Activated CD8-positive, alpha-beta T cell treated with anti-CD3 and anti-CD28 coated beads for 36 hours (primary cell): ENCODE measurements at regions not wholly inside any gene's neighbourhood (a gene's known extent, or its start where the extent isn't known, plus 50 kb on each side); places are given as distances from the start of the nearest gene placed in this dataset.

Source experiments
- ATAC-seq: fragments of 200-7000 bp; cut with Tn5 transposase; one replicate; pipeline ENCODE4 v1.10.0; 2021; ENCODE audit warnings: mild to moderate bottlenecking, moderate library complexity
- CTCF ChIA-PET: fragments of 350-600 bp; sonication (Branson Sonifier 250); formaldehyde crosslinking; loops from one replicate; lab custom pipeline; 2021; ENCODE audit warnings: antibody characterized with exemption; lab: Charles Lee
- POLR2A ChIA-PET: fragments of 350-600 bp; sonication (Branson Sonifier 250); formaldehyde crosslinking; loops from one replicate; lab custom pipeline; 2021; ENCODE audit warnings: antibody characterized with exemption; lab: Charles Lee
- DNase-seq: peaks from one replicate; pipeline ENCODE4 v3.0.0-alpha.2; 2020
- H3K27ac Mint-ChIP-seq: one replicate; pipeline ENCODE4 v1.8.0; 2021; ENCODE audit warnings: mild to moderate bottlenecking, mixed read lengths
- H3K27me3 Mint-ChIP-seq: one replicate; pipeline ENCODE4 v1.8.0; 2021; ENCODE audit warnings: mixed read lengths
- H3K36me3 Mint-ChIP-seq: one replicate; pipeline ENCODE4 v1.8.0; 2021; ENCODE audit warnings: low read depth, mixed read lengths
- H3K4me1 Mint-ChIP-seq: one replicate; pipeline ENCODE4 v1.8.0; 2021; ENCODE audit warnings: low read depth, mixed read lengths
- H3K4me3 Mint-ChIP-seq: one replicate; pipeline ENCODE4 v1.8.0; 2021; ENCODE audit warnings: mild to moderate bottlenecking, moderate library complexity, mixed read lengths
- H3K9me3 Mint-ChIP-seq: one replicate; pipeline ENCODE4 v1.8.0; 2021; ENCODE audit warnings: mixed read lengths
- CTCF ChIP-seq: fragments of 200-600 bp; IDR thresholded peaks from one replicate; pipeline ENCODE4 v1.8.0; 2022; ENCODE audit warnings: antibody characterized with exemption, mild to moderate bottlenecking
- intact Hi-C: fragments of 100-400 bp; cut with micrococcal nuclease; formaldehyde crosslinking; loops from one replicate; pipeline ENCODE4 v1.10.0; 2022

- ATAC-seq (no peak), DNase-seq (no peak)
- ChIA-PET POLR2A (no interaction called here), CTCF (no interaction called here)
- H3K27ac Mint-ChIP-seq, result no peak overlapping the region
- no peaks in the 10 kb centered on the region for H3K27me3 Mint-ChIP-seq
- H3K9me3 Mint-ChIP-seq, result no peaks in the 10 kb centered on the region
- intact Hi-C loops, result no loop called here
- no peak for TF ChIP-seq CTCF
- H3K36me3 Mint-ChIP-seq, result no peaks in the 10 kb centered on the region
- H3K4me1 Mint-ChIP-seq, result no peaks in the 10 kb centered on the region
- no peak overlapping the region for H3K4me3 Mint-ChIP-seq
Measured at GRCh38 chr2:220833446-220833845, 738.7 kb downstream of the EPHA4 start.

- no peak for TF ChIP-seq CTCF
- H3K9me3 Mint-ChIP-seq, result no peaks in the 10 kb centered on the region
- ChIA-PET CTCF (no interaction called here), POLR2A (no interaction called here)
- no peaks in the 10 kb centered on the region for H3K27me3 Mint-ChIP-seq
- ATAC-seq (no peak), DNase-seq (no peak)
- intact Hi-C loops, result no loop called here
- no peaks in the 10 kb centered on the region for H3K36me3 Mint-ChIP-seq
- no peaks in the 10 kb centered on the region for H3K4me1 Mint-ChIP-seq
- no peak overlapping the region for H3K4me3 Mint-ChIP-seq
- no peak overlapping the region for H3K27ac Mint-ChIP-seq
Measured at GRCh38 chr2:220835583-220835982, 736.5 kb downstream of the EPHA4 start.

GRCh38 chr2:220837226-220837625 lies 734.9 kb downstream of the EPHA4 start:
- intact Hi-C loops, result no loop called here
- Mint-ChIP-seq H3K4me3 (no peak overlapping the region), H3K36me3 (no peaks in the 10 kb centered on the region), H3K27me3 (no peaks in the 10 kb centered on the region), H3K9me3 (no peaks in the 10 kb centered on the region), H3K27ac (no peak overlapping the region), H3K4me1 (no peaks in the 10 kb centered on the region)
- ATAC-seq, result no peak
- no peak for DNase-seq
- ChIA-PET POLR2A (no interaction called here), CTCF (no interaction called here)
- TF ChIP-seq CTCF, result no peak

GRCh38 chr2:220842901-220843665 lies 729.0 kb downstream of the EPHA4 start:
- Mint-ChIP-seq H3K27me3 (peaks cover under 1% of the 10 kb centered on the region), H3K4me1 (no peaks in the 10 kb centered on the region), H3K4me3 (no peak overlapping the region), H3K9me3 (no peaks in the 10 kb centered on the region), H3K27ac (no peak overlapping the region), H3K36me3 (no peaks in the 10 kb centered on the region)
- intact Hi-C loops, result no loop called here
- DNase-seq, result no peak
- ChIA-PET CTCF (no interaction called here), POLR2A (no interaction called here)
- TF ChIP-seq CTCF, result no peak
- ATAC-seq, result no peak

- no peak for TF ChIP-seq CTCF
- intact Hi-C loops, result no loop called here
- no peaks in the 10 kb centered on the region for H3K36me3 Mint-ChIP-seq
- CTCF ChIA-PET, result no interaction called here
- peaks cover 1% of the 10 kb centered on the region for H3K27me3 Mint-ChIP-seq
- no peak overlapping the region for H3K4me3 Mint-ChIP-seq
- peaks cover 4% of the 10 kb centered on the region for H3K9me3 Mint-ChIP-seq
- POLR2A ChIA-PET, result no interaction called here
- DNase-seq (no peak), ATAC-seq (no peak)
- no peaks in the 10 kb centered on the region for H3K4me1 Mint-ChIP-seq
- H3K27ac Mint-ChIP-seq, result no peak overlapping the region
Measured at GRCh38 chr2:220845766-220846273, 726.3 kb downstream of the EPHA4 start.
